LoVo (cell line): ENCODE measurements at regions not wholly inside any gene's neighbourhood (a gene's known extent, or its start where the extent isn't known, plus 50 kb on each side); places are given as distances from the start of the nearest gene placed in this dataset.
"Not testable (repeated sequence)": the region's sequence is repeated elsewhere in the genome, so short reads cannot be mapped to it uniquely, and the experiment has no call there.

ENCODE experiments used
- DNase-seq: peaks from one replicate; pipeline ENCODE4 v3.0.0-alpha.2; 2016; ENCODE audit warnings: low spot score

GRCh38 chr7:97234494-97234893 is 117.0 kb downstream of the SDHAF3 start:
- DNase-seq: not testable (repeated sequence)

- DNase-seq: no peak
Observed at GRCh38 chr7:97246317-97246716, 128.8 kb downstream of the SDHAF3 start.

GRCh38 chr7:97258187-97258586 is 140.7 kb downstream of the SDHAF3 start:
- DNase-seq: not testable (repeated sequence)

DNA sequence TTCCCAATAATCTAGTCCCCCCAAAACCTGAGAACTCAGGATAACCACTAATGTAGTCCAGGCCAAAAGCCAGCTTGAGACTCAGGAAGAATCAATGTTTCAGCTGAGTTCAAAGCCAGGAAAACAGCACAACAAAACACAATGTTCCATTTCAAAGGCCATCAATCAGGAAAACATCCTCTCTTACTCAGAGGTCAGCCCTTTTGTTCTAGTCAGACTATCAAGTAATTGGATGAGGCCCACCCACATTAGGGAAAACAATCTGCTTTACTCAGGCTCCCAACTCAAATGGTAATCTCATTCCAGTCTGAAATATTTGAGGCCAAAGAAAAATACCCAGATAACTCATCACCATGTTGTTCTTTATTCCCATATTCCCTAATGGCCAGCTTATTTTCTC is 152.2 kb downstream of the SDHAF3 start:
- no peak for DNase-seq

GRCh38 chr7:97270280-97270679 is 152.8 kb downstream of the SDHAF3 start:
- no peak for DNase-seq

GRCh38 chr7:97271619-97272018 is 154.1 kb downstream of the SDHAF3 start:
- no peak for DNase-seq

DNA sequence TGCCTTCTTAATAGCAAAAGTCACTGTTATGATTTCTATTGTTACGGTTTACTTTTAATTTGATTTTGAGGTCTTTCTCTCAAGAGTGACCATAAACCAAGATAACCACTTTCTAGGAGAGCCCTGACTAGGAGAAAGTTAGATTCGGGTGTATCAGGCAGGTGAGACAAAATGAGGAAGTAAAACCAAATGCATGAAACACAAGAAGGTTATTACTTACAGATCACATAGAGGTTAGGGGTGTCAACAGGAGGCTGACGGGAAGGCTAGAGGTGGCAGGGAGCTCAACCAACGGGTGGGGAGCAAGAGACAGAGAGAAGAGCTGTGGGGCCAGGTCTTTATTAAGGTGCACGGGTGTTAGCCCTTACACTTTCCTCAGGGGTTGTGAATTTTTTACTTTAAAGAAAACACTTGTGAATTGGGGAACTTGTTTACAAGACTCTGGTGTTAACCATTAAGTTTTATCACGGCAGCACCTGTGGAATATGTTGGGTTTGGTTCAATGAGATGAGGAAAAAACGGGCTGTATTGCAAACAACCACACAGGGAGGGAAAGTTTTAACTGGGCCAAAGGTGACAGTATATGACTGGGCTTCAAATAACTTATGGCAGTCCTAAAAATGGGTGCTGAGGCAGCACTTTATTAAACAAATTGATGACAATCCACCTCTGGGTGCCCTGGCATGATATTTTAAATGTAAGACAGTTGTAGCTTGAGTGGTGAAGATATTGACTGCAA is 154.9 kb downstream of the SDHAF3 start:
- no peak for DNase-seq

- no peak for DNase-seq
Observed at GRCh38 chr7:97275475-97275874, 158.0 kb downstream of the SDHAF3 start.

DNA sequence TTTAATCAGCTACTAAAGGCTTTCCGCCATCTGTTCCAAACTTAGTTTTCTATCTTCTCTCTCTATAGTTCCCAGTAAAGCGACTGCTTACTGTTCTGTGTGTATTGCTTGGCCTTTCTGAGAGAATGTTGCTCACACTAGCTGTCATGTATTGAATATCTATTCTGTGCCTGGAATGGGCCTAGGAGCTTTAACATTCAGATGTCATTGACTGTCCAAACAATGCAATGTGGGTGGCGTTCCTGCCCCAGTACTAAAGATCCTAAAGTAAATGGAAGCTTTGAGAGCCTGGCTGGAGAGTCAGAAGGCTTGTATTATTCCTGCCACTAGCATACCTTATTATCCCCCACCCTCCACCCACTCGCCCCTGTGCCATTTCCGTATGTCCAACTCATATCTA is 163.5 kb downstream of the SDHAF3 start:
- DNase-seq: no peak

DNA sequence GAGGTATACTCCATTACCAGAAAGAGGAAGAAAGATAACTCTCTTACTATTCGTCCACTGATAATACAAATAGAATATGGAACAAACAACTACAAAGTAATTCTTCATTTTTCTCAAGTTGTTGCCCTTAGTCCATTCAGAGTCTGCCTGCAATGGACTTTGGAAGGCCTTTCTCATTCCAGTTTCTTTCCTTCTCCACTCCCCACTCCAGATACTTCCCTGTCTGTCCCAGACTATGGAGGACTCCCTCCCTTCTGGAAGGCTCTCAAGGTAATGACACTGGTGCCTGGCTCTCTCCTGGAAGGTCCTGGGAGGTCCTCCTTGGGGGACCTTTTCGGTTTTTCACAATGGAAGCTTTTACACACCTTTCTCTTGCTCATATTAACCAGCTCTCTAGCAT is 167.8 kb downstream of the SDHAF3 start:
- DNase-seq: no peak

GRCh38 chr7:97293031-97293430 is 175.5 kb downstream of the SDHAF3 start:
- DNase-seq: no peak

DNA sequence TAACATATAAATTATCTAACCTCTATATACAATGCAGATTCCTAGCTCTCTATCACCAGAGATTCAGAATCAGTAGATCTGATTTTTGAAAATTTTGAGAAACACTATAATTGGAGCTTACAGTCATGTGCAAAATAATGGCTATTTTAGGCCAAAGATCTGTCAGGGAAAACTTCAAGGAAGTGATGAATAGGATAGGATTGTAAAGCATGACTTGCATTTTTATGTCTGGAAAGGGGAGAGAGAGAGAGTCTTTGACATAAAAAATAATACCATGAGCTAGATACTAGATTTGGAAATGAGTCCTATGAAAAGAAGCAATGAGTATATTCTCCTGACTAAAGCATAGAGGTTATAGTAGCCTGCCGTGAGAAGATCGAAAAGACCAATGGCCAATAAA is 181.1 kb downstream of the SDHAF3 start:
- DNase-seq: no peak

GRCh38 chr7:97305589-97305988 is 188.1 kb downstream of the SDHAF3 start:
- no peak for DNase-seq

DNA sequence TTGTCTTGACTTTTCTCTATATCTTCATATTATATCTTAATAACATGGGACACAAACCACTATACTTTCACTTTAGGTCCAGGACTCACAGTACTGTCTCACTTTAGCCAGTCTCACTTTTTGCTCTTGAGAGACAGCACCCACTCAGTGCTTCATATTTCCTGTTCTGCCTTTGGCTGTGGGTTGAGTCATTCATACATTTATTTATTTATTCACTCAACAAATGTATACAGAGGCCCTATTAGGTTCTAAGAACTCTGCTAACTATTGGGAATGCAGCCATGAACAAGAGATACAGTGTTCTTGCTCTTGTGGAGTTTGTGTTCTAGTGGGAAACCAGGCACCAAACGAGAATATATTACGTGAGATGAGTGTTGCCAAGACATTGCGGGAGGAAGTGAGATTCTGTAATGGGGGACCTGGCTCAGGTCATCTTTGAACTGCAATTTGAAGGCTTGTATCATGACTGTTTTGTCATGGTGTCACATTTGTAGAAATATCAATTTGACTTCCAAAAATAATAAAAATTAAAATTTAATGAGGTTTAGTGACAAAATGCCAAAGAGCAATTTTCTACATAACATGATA is 190.1 kb downstream of the SDHAF3 start:
- DNase-seq: no peak

DNA sequence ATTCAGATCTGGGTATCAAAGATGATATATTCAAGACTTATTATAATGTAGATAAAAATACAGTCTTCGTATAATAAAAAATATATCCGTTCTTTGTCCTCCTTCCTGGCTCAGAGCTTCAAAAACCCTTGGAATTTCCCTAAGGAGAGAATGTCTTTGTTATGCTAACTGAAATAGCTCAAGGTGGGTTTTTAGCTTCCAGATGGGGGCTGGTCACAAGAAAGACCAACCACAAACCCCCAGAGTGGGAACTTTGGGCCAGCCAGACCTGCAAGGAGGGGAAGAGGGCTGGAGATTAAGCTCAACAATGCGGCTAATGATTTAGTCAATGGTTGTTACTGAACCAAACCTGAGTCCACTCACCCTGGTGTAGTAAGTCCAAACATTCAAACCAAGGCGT is 196.4 kb downstream of the SDHAF3 start:
- DNase-seq: no peak

GRCh38 chr7:97317575-97317974 is 200.1 kb downstream of the SDHAF3 start:
- no peak for DNase-seq

DNA sequence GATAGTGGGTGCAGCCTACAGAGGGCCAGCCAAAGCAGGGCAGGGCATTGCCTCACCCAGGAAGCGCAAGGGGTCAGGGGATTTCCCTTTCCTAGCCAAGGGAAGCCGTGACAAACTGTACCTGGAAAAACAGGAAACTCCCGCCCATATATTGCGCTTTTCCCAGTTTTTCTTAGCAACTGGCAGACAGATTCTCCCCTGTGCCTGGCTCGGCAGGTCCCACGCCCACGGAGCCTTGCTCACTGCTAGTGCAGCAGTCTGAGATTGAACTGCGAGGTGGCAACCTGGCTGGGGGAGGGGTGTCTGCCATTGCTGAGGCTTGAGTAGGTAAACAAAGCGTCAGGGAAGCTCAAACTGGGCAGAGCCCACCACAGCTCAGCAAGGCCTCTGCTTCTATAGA is 212.4 kb downstream of the SDHAF3 start:
- not testable (repeated sequence) for DNase-seq

- no peak for DNase-seq
Observed at GRCh38 chr7:97337849-97338248, 220.4 kb downstream of the SDHAF3 start.

GRCh38 chr7:97342512-97342911 is 225.0 kb downstream of the SDHAF3 start:
- DNase-seq: peak; percentile 49

GRCh38 chr7:97346349-97346748 is 228.9 kb downstream of the SDHAF3 start:
- DNase-seq: no peak

DNA sequence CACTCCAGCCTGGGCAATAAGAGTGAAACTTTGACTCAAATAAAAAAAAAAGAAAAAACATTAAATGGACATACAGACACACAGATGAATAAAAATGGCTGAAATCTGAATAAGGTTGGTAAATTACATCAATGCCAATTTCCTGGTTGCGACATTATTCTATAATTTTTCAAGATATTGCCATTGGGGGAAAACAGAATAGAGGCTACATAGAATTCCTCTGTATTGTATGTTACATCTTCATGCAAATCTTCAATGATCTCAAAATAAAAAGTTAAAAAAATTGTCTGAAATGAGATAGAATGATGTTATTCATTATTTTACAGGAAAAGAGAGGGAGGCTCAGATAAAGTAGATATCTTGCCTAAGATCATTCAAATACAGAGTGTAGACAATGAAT is 234.0 kb downstream of the SDHAF3 start:
- no peak for DNase-seq

DNA sequence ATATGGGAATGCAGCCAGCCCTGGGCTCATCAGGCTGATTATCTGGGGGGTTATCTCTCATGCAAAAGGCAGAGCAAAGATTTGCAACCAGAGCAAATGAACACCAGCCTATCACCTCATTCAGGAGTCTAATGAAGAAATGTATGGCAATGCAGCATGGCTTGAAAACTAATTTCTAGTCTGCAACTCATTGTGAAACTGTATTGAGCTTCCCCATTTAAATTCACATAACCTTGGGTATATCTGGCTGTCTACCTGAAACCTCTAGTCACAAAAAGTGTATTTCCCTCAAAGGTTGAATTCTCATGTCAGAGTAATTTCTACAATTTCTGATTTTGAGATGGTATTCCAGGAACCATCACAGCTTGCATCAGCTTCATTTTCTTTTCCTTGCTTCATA is 240.0 kb downstream of the SDHAF3 start:
- no peak for DNase-seq

DNA sequence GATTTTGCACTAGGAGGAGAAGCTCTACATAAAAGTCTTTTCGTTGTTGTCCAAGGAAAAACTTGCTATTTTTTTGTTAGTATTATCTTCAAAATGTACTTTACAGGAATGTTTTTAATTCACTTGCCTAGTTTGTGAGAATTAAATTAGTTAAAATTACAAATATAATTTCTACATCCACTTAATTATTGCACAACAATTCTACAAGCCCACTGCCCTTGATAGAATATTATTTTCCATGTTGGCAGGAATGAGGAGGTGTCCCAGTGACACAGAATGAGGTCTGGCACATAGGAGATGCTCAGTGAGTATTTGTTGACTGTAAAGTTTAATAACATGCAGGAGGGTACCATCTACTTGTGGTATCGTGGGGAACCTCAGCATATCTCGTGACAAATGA is 255.4 kb downstream of the SDHAF3 start:
- DNase-seq: no peak

- no peak for DNase-seq
Observed at GRCh38 chr7:97373736-97374135, 256.2 kb downstream of the SDHAF3 start.
